Gastrocnemius medialis (tissue), 4 donors: ENCODE measurements at regions not wholly inside any gene's neighbourhood (a gene's known extent, or its start where the extent isn't known, plus 50 kb on each side); places are given as distances from the start of the nearest gene placed in this dataset.
"Not testable (repeated sequence)": the region's sequence is repeated elsewhere in the genome, so short reads cannot be mapped to it uniquely, and the experiment has no call there.

Experiments
- ATAC-seq, 2 donors: fragments of 150-250 bp; one replicate each; pipeline ENCODE4 v1.9.1; 2016
- DNase-seq, 2 donors: peaks; one replicate each; pipeline ENCODE4 v3.0.0-alpha.2; 2019
- H3K27ac ChIP-seq, 4 donors: fragments of 200-600 bp; sonication (generic); 1 replicate in 1 of 4; 2 replicates in 3 of 4; pipeline ENCODE4 v1.5.1; 2016 to 2018; ENCODE audit warnings: mild to moderate bottlenecking in 2 of 4, moderate library complexity in 1 of 4
- H3K27me3 ChIP-seq, 3 donors: fragments of 200-600 bp; sonication (generic) in 2 of 3; 1 replicate in 1 of 3; 2 replicates in 2 of 3; pipeline versions ENCODE4 v1.5.1 to v1.6.0; 2016 to 2019; ENCODE audit warnings: mild to moderate bottlenecking in 1 of 3, moderate library complexity in 1 of 3
- H3K36me3 ChIP-seq, 2 donors: fragments of 200-600 bp; sonication (generic) in 1 of 2; one replicate each; pipeline ENCODE4 v1.5.1; 2017 to 2018
- H3K4me1 ChIP-seq, 2 donors: fragments of 200-600 bp; sonication (generic) in 1 of 2; one replicate each; pipeline ENCODE4 v1.5.1; 2016 to 2017; ENCODE audit warnings: mild to moderate bottlenecking in 2 of 2
- H3K4me3 ChIP-seq, 4 donors: fragments of 200-600 bp; sonication (generic) in 3 of 4; 1 replicate in 1 of 4; 2 replicates in 3 of 4; pipeline ENCODE4 v1.5.1; 2016 to 2019; ENCODE audit warnings: mild to moderate bottlenecking in 2 of 4
- H3K9me3 ChIP-seq, 3 donors: fragments of 200-600 bp; sonication (generic) in 2 of 3; 1 replicate in 1 of 3; 2 replicates in 2 of 3; pipeline ENCODE4 v1.5.1; 2016 to 2019
- CTCF ChIP-seq, 5 experiments: fragments of 450-650 bp in 3 of 5; fragments of 200-600 bp in 2 of 5; sonication (generic) in 2 of 5; IDR thresholded peaks in 4 of 5; conservative IDR thresholded peaks in 1 of 5; 1 replicate in 4 of 5; 2 replicates in 1 of 5; pipeline ENCODE4 v1.5.1; 2016 to 2019; ENCODE audit warnings: antibody characterized with exemption in 5 of 5, mild to moderate bottlenecking in 3 of 5, moderate library complexity in 3 of 5
- POLR2A ChIP-seq, 2 donors: fragments of 450-650 bp; IDR thresholded peaks; one replicate each; pipeline ENCODE4 v1.6.1; 2017; ENCODE audit warnings: antibody characterized with exemption in 2 of 2, mild to moderate bottlenecking in 2 of 2, moderate library complexity in 2 of 2
- in situ Hi-C, 4 donors: fragments of 200-750 bp; cut with MboI; loops; one replicate each; pipeline versions ENCODE4 v1.15.0 to v1.8.0; 2017; ENCODE audit warnings: low sequenced_read_pairs in 4 of 4
- intact Hi-C: fragments of 100-400 bp; cut with DNase I; formaldehyde crosslinking; loops from one replicate; pipeline ENCODE4 v1.15.1; 2023; ENCODE audit warnings: low total_unique reads

GRCh38 chrX:130497531-130497930 lies 95.7 kb downstream of the RBMX2 start:
- Histone ChIP-seq H3K4me1 (no peaks in the 10 kb centered on the region), H3K9me3 (no peaks in the 10 kb centered on the region), H3K27ac (no peak overlapping the region), H3K36me3 (no peaks in the 10 kb centered on the region), H3K27me3 (no peaks in the 10 kb centered on the region), H3K4me3 (no peak overlapping the region)
- intact Hi-C loops: no loop called here
- in situ Hi-C loops: no loop called here
- no peak for TF ChIP-seq POLR2A (IDR thresholded peaks at IDR 0.05)
- no peak for TF ChIP-seq CTCF (IDR thresholded peaks at IDR 0.05 in 4 of 5, conservative IDR thresholded peaks at IDR 0.05 in 1 of 5)
- DNase-seq (no peak), ATAC-seq (no peak)

GRCh38 chrX:130498653-130499274 lies 97.0 kb downstream of the RBMX2 start:
- Histone ChIP-seq H3K36me3 (no peaks in the 10 kb centered on the region), H3K9me3 (no peaks in the 10 kb centered on the region), H3K27me3 (no peaks in the 10 kb centered on the region), H3K4me3 (no peak overlapping the region), H3K4me1 (no peaks in the 10 kb centered on the region), H3K27ac (no peak overlapping the region)
- in situ Hi-C loops (no loop called here), intact Hi-C loops (no loop called here)
- DNase-seq (no peak), ATAC-seq (no peak)
- TF ChIP-seq CTCF (IDR thresholded peaks at IDR 0.05 in 4 of 5, conservative IDR thresholded peaks at IDR 0.05 in 1 of 5): no peak
- TF ChIP-seq POLR2A (IDR thresholded peaks at IDR 0.05): no peak

GRCh38 chrX:130502016-130502570 lies 100.3 kb downstream of the RBMX2 start:
- Histone ChIP-seq H3K27me3 (no peaks in the 10 kb centered on the region), H3K4me3 (no peak overlapping the region), H3K4me1 (no peaks in the 10 kb centered on the region), H3K36me3 (no peaks in the 10 kb centered on the region), H3K27ac (no peak overlapping the region), H3K9me3 (no peaks in the 10 kb centered on the region)
- in situ Hi-C loops (no loop called here), intact Hi-C loops (no loop called here)
- DNase-seq (no peak), ATAC-seq (no peak)
- TF ChIP-seq POLR2A (IDR thresholded peaks at IDR 0.05) (no peak), CTCF (IDR thresholded peaks at IDR 0.05 in 4 of 5, conservative IDR thresholded peaks at IDR 0.05 in 1 of 5) (no peak)

GRCh38 chrX:130504019-130504418 lies 102.2 kb downstream of the RBMX2 start:
- Histone ChIP-seq H3K27ac (no peak overlapping the region), H3K4me3 (no peak overlapping the region), H3K4me1 (no peaks in the 10 kb centered on the region), H3K9me3 (no peaks in the 10 kb centered on the region), H3K27me3 (no peaks in the 10 kb centered on the region), H3K36me3 (no peaks in the 10 kb centered on the region)
- in situ Hi-C loops (no loop called here), intact Hi-C loops (no loop called here)
- TF ChIP-seq POLR2A (IDR thresholded peaks at IDR 0.05) (no peak), CTCF (IDR thresholded peaks at IDR 0.05 in 4 of 5, conservative IDR thresholded peaks at IDR 0.05 in 1 of 5) (no peak)
- DNase-seq (no peak), ATAC-seq (no peak)

GRCh38 chrX:130507015-130507414 lies 105.2 kb downstream of the RBMX2 start:
- no peaks in the 10 kb centered on the region for H3K9me3 ChIP-seq
- no peaks in the 10 kb centered on the region for H3K36me3 ChIP-seq
- TF ChIP-seq CTCF (IDR thresholded peaks at IDR 0.05 in 4 of 5, conservative IDR thresholded peaks at IDR 0.05 in 1 of 5): no peak
- no peak for TF ChIP-seq POLR2A (IDR thresholded peaks at IDR 0.05)
- DNase-seq (no peak), ATAC-seq (no peak)
- no peak overlapping the region for H3K4me3 ChIP-seq
- intact Hi-C loops (no loop called here), in situ Hi-C loops (no loop called here)
- no peaks in the 10 kb centered on the region for H3K4me1 ChIP-seq
- no peak overlapping the region for H3K27ac ChIP-seq
- no peaks in the 10 kb centered on the region for H3K27me3 ChIP-seq

- in situ Hi-C loops, H3K27ac ChIP-seq, H3K9me3 ChIP-seq, H3K4me3 ChIP-seq, DNase-seq, H3K27me3 ChIP-seq, H3K4me1 ChIP-seq, H3K36me3 ChIP-seq, intact Hi-C loops, ATAC-seq: not testable (repeated sequence)
These were observed 110.7 kb downstream of the RBMX2 start for GRCh38 chrX:130512534-130512933.
